Neuronal stem cell (in vitro differentiated cells): ENCODE measurements at regions not wholly inside any gene's neighbourhood (a gene's known extent, or its start where the extent isn't known, plus 50 kb on each side); places are given as distances from the start of the nearest gene placed in this dataset.

Experiments
- DNase-seq: peaks from one replicate; pipeline ENCODE4 v3.0.0-alpha.2; 2013; ENCODE audit warnings: low spot score
- H2AFZ ChIP-seq: one replicate; pipeline ENCODE4 v1.6.1; 2013; ENCODE audit warnings: mild to moderate bottlenecking, low read length, inconsistent platforms
- H2AK5ac ChIP-seq: 2 replicates; pipeline ENCODE4 v1.6.1; 2013; ENCODE audit warnings: low read depth, mild to moderate bottlenecking, inconsistent platforms, low read length, moderate library complexity, mixed read lengths
- H2BK120ac ChIP-seq: 2 replicates; pipeline ENCODE4 v1.6.1; 2013; ENCODE audit warnings: low read depth, mild to moderate bottlenecking, inconsistent platforms, low read length, moderate library complexity, mixed read lengths
- H2BK12ac ChIP-seq: one replicate; pipeline ENCODE4 v1.6.1; 2013; ENCODE audit warnings: low read length, inconsistent platforms
- H2BK15ac ChIP-seq: 2 replicates; pipeline ENCODE4 v1.6.1; 2013; ENCODE audit warnings: mild to moderate bottlenecking, low read length, inconsistent platforms, mixed read lengths
- H2BK5ac ChIP-seq: one replicate; pipeline ENCODE4 v1.6.1; 2013; ENCODE audit warnings: inconsistent platforms, mild to moderate bottlenecking, low read length, moderate library complexity
- H3K14ac ChIP-seq: one replicate; pipeline ENCODE4 v1.6.1; 2013; ENCODE audit warnings: low read length, inconsistent platforms
- H3K18ac ChIP-seq: 2 replicates; pipeline ENCODE4 v1.6.1; 2013; ENCODE audit warnings: low read length, inconsistent platforms
- H3K23ac ChIP-seq: 2 replicates; pipeline ENCODE4 v1.6.1; 2013; ENCODE audit warnings: low read depth, mild to moderate bottlenecking, mixed read lengths, low read length, inconsistent platforms; ENCODE audit not compliant: poor library complexity
- H3K27ac ChIP-seq: replicated peaks from 3 replicates; pipeline ENCODE4 v1.5.1; 2013; ENCODE audit warnings: low read length, inconsistent platforms
- H3K27me3 ChIP-seq, 3 experiments: 2 replicates each; pipeline ENCODE4 v1.6.1; 2013; ENCODE audit warnings: low read length in 3 of 3, mild to moderate bottlenecking in 2 of 3, inconsistent platforms in 1 of 3, low read depth in 1 of 3, mixed read lengths in 1 of 3, moderate library complexity in 1 of 3; ENCODE audit not compliant: control insufficient read depth in 3 of 3, insufficient read depth in 3 of 3
- H3K36me3 ChIP-seq, 2 donors: replicated peaks in 1 of 2; 2 replicates each; pipeline ENCODE4 v1.6.1; 2013; ENCODE audit warnings: low read length in 2 of 2; ENCODE audit not compliant: control insufficient read depth in 2 of 2, insufficient read depth in 2 of 2
- H3K4ac ChIP-seq: 2 replicates; pipeline ENCODE4 v1.6.1; 2013; ENCODE audit warnings: inconsistent platforms, mild to moderate bottlenecking, low read length, moderate library complexity
- H3K4me1 ChIP-seq, 2 donors: 1 replicate in 1 of 2; 2 replicates in 1 of 2; pipeline ENCODE4 v1.6.1; 2013; ENCODE audit warnings: low read length in 2 of 2, low read depth in 1 of 2; ENCODE audit not compliant: control insufficient read depth in 2 of 2, insufficient read depth in 1 of 2
- H3K4me2 ChIP-seq: one replicate; pipeline ENCODE4 v1.6.1; 2013; ENCODE audit warnings: mild to moderate bottlenecking, low read length, inconsistent platforms; ENCODE audit not compliant: insufficient read depth, poor library complexity, severe bottlenecking
- H3K4me3 ChIP-seq, 2 donors: 2 replicates each; pipeline ENCODE4 v1.5.1; 2013; ENCODE audit warnings: low read length in 2 of 2, mild to moderate bottlenecking in 2 of 2, inconsistent platforms in 1 of 2, moderate library complexity in 1 of 2
- H3K79me1 ChIP-seq: one replicate; pipeline ENCODE4 v1.6.1; 2013; ENCODE audit warnings: low read depth, mild to moderate bottlenecking, inconsistent platforms, low read length, moderate library complexity
- H3K9ac ChIP-seq: one replicate; pipeline ENCODE4 v1.6.1; 2013; ENCODE audit warnings: mild to moderate bottlenecking, low read depth, low read length, inconsistent platforms; ENCODE audit not compliant: poor library complexity
- H3K9me3 ChIP-seq, 2 donors: replicated peaks in 1 of 2; 2 replicates each; pipeline versions ENCODE3 to v1.6.1; 2013; ENCODE audit warnings: low read length in 2 of 2, mild to moderate bottlenecking in 2 of 2, inconsistent platforms in 1 of 2, low read depth in 1 of 2, mixed read lengths in 1 of 2, moderate library complexity in 1 of 2; ENCODE audit not compliant: control insufficient read depth in 2 of 2, insufficient read depth in 1 of 2
- H4K8ac ChIP-seq: one replicate; pipeline ENCODE4 v1.6.1; 2013; ENCODE audit warnings: low read depth, mild to moderate bottlenecking, inconsistent platforms, low read length, moderate library complexity
- H4K91ac ChIP-seq: one replicate; pipeline ENCODE4 v1.6.1; 2013; ENCODE audit warnings: low read length, low read depth, mild to moderate bottlenecking, inconsistent platforms; ENCODE audit not compliant: poor library complexity
- WGBS, 2 donors: extraction: QIAGEN DNeasy Blood & Tissue Kit; methylation state at CpG; one replicate each; pipeline ENCODE4 v1.1.7; 2013; ENCODE audit warnings: missing lambda C conversion rate in 2 of 2, mixed read lengths in 1 of 2; ENCODE audit not compliant: insufficient read length in 2 of 2, insufficient replicate concordance in 1 of 2; ENCODE audit errors: extremely low coverage in 2 of 2; 5-methylcytosine and 5-hydroxymethylcytosine counted together

- no peaks in the 10 kb centered on the region for H3K79me1 ChIP-seq
- H3K23ac ChIP-seq = no peak overlapping the region
- H3K27ac ChIP-seq = no peak overlapping the region
- no peak overlapping the region for H2BK15ac ChIP-seq
- no peak overlapping the region for H3K4me3 ChIP-seq
- H3K14ac ChIP-seq = no peak overlapping the region
- H2AK5ac ChIP-seq = no peak overlapping the region
- H2BK5ac ChIP-seq = no peak overlapping the region
- H3K36me3 ChIP-seq = no peaks in the 10 kb centered on the region
- no peak overlapping the region for H2BK12ac ChIP-seq
- H2AFZ ChIP-seq = no peak overlapping the region
- H4K8ac ChIP-seq = no peak overlapping the region
- no peaks in the 10 kb centered on the region for H3K27me3 ChIP-seq
- no peak for DNase-seq
- no peak overlapping the region for H3K4ac ChIP-seq
- no peak overlapping the region for H2BK120ac ChIP-seq
- H3K9ac ChIP-seq = no peak overlapping the region
- no peak overlapping the region for H3K4me2 ChIP-seq
- no peak overlapping the region for H4K91ac ChIP-seq
- H3K4me1 ChIP-seq = peaks cover 0 to 2% of the 10 kb centered on the region in 2 donors
- peaks cover 0 to 4% of the 10 kb centered on the region in 2 donors for H3K9me3 ChIP-seq
- no peak overlapping the region for H3K18ac ChIP-seq
- WGBS, 2 donors = no CpG with 5 or more reads among the region's 5 CpGs
These were observed 204.9 kb downstream of the LRRC70 start for GRCh38 chr5:62783374-62784057.

DNA sequence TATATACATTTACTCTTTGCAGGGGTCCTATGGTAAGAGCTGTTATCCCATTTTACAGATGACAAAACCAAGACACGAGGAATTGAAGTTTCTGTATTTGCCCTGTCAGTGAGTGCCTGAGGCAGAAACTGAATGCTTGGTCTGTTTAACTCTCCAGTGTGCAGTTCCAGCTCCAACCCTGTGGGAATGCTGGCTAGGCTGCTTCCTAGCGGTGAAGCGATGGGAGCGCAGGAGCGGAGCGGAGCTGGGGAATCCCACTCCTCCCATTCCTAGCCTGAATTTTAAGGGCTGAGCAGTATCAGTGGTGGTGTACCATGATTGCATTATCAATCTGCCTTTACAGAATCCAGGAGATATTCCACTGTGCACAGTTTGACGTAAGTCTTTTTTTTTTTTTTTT lies 202.3 kb downstream of the LRRC70 start:
- no CpG with 5 or more reads among the region's 7 CpGs for WGBS, 2 donors
- DNase-seq = no peak
- H2BK12ac ChIP-seq = no peak overlapping the region
- H3K4me3 ChIP-seq = no peak overlapping the region
- no peak overlapping the region for H4K91ac ChIP-seq
- H2AFZ ChIP-seq = no peak overlapping the region
- peaks cover 0 to 2% of the 10 kb centered on the region in 2 donors for H3K9me3 ChIP-seq
- no peak overlapping the region for H4K8ac ChIP-seq
- no peak overlapping the region for H2BK120ac ChIP-seq
- no peaks in the 10 kb centered on the region for H3K79me1 ChIP-seq
- H3K4me2 ChIP-seq = no peak overlapping the region
- no peak overlapping the region for H2BK15ac ChIP-seq
- no peaks in the 10 kb centered on the region for H3K27me3 ChIP-seq
- H2BK5ac ChIP-seq = no peak overlapping the region
- no peak overlapping the region for H3K9ac ChIP-seq
- H3K4ac ChIP-seq = no peak overlapping the region
- no peak overlapping the region for H3K23ac ChIP-seq
- no peak overlapping the region for H3K14ac ChIP-seq
- H3K27ac ChIP-seq = no peak overlapping the region
- no peaks in the 10 kb centered on the region for H3K36me3 ChIP-seq
- no peak overlapping the region for H2AK5ac ChIP-seq
- H3K18ac ChIP-seq = no peak overlapping the region
- no peaks in the 10 kb centered on the region for H3K4me1 ChIP-seq

GRCh38 chr5:62780230-62780629 lies 201.6 kb downstream of the LRRC70 start:
- WGBS, 2 donors = no CpG with 5 or more reads among the region's 11 CpGs

GRCh38 chr5:62779010-62779422 lies 200.4 kb downstream of the LRRC70 start:
- Histone ChIP-seq H4K8ac (no peak overlapping the region), H3K9me3 (peaks cover 0 to 2% of the 10 kb centered on the region in 2 donors), H2AFZ (no peak overlapping the region), H3K4ac (no peak overlapping the region), H3K14ac (no peak overlapping the region), H2BK5ac (no peak overlapping the region), H3K4me3 (no peak overlapping the region), H3K9ac (no peak overlapping the region), H3K4me1 (no peaks in the 10 kb centered on the region), H3K23ac (no peak overlapping the region), H3K4me2 (no peak overlapping the region), H3K36me3 (no peaks in the 10 kb centered on the region), H3K79me1 (no peaks in the 10 kb centered on the region), H3K27ac (no peak overlapping the region), H2BK15ac (no peak overlapping the region), H3K27me3 (no peaks in the 10 kb centered on the region), H2BK12ac (no peak overlapping the region), H2AK5ac (no peak overlapping the region), H4K91ac (no peak overlapping the region), H3K18ac (no peak overlapping the region), H2BK120ac (no peak overlapping the region)
- WGBS, 2 donors = no CpG with 5 or more reads among the region's 5 CpGs
- peak; percentile 48 for DNase-seq

More at GRCh38 chr5:62780230-62780629, 201.6 kb downstream of the LRRC70 start:
- no peak overlapping the region for H3K4ac ChIP-seq
- H2BK5ac ChIP-seq = no peak overlapping the region
- no peak overlapping the region for H2BK15ac ChIP-seq
- H3K27me3 ChIP-seq = no peaks in the 10 kb centered on the region
- no peak overlapping the region for H3K4me3 ChIP-seq
- H3K4me2 ChIP-seq = no peak overlapping the region
- H3K27ac ChIP-seq = no peak overlapping the region
- no peak for DNase-seq
- H2BK12ac ChIP-seq = no peak overlapping the region
- H3K14ac ChIP-seq = no peak overlapping the region
- peaks cover 0 to 2% of the 10 kb centered on the region in 2 donors for H3K9me3 ChIP-seq
- no peak overlapping the region for H3K23ac ChIP-seq
- H2AK5ac ChIP-seq = no peak overlapping the region
- H3K4me1 ChIP-seq = no peaks in the 10 kb centered on the region
- H2AFZ ChIP-seq = no peak overlapping the region
- H4K91ac ChIP-seq = no peak overlapping the region
- no peak overlapping the region for H4K8ac ChIP-seq
- no peak overlapping the region for H3K9ac ChIP-seq
- no peak overlapping the region for H3K18ac ChIP-seq
- no peaks in the 10 kb centered on the region for H3K36me3 ChIP-seq
- H2BK120ac ChIP-seq = no peak overlapping the region
- no peaks in the 10 kb centered on the region for H3K79me1 ChIP-seq
